GM18499 (cell line): ENCODE measurements at regions not wholly inside any gene's neighbourhood (a gene's known extent, or its start where the extent isn't known, plus 50 kb on each side); places are given as distances from the start of the nearest gene placed in this dataset.
A peak's percentile ranks its signal among the peaks of the same experiment; 100 is the strongest.

Source experiments
- ATAC-seq: cut with Tn5 transposase; IDR thresholded peaks from one replicate; pipeline ENCODE4 v1.9.1; 2021; ENCODE audit warnings: moderate number of reproducible peaks; ENCODE audit not compliant: insufficient read depth, unreplicated experiment

GRCh38 chr9:1794547-1795270 is 220.4 kb upstream of the SMARCA2 start:
- ATAC-seq, result no peak

- no peak for ATAC-seq
Observed at GRCh38 chr9:1804128-1804865, 210.8 kb upstream of the SMARCA2 start.

DNA sequence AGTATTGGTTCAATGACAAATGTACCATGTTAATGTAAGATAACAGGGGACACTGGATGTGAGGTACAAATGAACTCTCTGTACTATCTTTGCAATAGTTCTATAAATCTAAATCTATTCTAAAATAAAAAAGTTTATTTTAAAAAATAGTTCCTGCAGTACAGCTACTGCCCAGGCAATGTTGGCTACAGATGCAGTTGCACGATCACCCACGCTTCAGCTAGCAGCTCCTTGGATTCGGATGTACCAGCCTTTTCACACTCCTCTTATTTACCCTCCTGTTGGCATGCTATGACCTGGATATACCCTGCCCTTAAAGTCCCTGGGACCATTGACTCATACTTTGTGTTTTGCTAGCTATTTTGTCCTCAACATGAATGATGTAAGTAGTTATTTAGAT is 185.4 kb upstream of the SMARCA2 start:
- ATAC-seq, result no peak

DNA sequence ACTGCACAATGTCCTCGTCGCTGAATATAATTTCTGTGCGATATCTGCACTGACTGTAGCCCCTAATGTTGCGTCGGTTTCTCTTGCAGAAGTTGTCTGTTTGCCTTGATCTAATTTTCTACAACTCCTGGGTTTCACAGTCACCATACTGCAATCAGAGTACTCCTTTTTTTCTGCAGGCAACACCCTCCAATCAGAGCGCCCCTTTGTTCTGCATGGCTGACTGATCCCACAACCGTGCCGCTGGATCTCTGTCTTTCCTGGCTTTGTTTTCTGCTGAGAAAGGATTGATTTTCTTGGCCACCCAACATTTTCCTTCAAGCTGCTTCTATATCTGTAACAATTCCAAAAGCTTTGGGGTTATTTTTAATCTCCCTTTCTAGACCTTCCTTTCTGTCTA is 182.2 kb upstream of the SMARCA2 start:
- no peak for ATAC-seq

DNA sequence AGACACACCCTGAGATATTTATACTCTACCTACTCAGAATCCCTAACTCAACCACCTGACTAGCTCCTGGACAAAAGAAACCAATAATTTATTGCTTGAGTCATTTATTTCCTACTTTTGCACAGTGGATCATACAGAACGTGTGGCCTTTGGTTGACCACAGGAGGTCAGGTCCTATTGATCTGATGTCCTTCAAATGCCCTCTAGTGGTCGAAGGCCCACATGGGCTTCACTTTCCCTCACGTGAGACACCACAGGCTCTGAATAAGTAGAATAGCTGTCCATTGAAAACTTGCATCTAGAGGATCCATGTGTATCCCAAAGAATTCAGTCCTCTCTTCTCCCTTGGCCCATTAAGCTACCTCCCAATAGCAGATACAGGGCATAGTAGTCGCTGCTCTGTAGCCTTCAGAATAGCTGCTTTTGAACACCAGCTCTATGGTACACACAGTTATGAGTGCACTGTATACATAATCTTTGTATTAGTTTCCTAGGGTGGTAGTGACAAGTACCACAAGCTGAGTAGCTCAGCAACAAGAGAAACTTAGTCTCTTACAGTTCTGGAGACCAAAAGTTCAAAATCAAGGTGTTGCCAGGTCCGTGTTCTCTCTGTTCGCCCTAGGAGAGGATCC is 177.6 kb upstream of the SMARCA2 start:
- ATAC-seq, result no peak

GRCh38 chr9:1839909-1840308 is 175.2 kb upstream of the SMARCA2 start:
- no peak for ATAC-seq

DNA sequence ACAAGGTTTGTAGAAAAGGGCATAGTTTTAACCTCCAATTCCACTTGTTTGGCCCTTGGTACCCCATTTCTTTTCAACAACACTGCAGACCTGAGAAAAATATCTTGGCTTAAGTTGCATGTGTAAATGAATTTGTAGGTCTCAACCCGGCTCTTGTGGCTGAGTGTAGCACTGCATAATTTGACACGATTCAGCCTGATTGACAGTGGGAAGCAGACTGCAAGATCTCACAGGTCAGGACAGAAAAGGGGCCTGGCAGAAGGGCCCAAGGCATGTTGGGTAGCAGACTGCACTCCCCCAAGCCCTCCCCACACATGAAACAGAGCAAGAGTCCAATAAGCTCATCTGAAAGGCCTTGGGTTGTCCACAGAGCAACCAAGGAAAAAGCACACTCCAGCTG is 169.7 kb upstream of the SMARCA2 start:
- no peak for ATAC-seq

GRCh38 chr9:1855726-1856125 is 159.4 kb upstream of the SMARCA2 start:
- ATAC-seq, result no peak

GRCh38 chr9:1857808-1858207 is 157.3 kb upstream of the SMARCA2 start:
- ATAC-seq, result no peak

GRCh38 chr9:1869843-1870242 is 145.3 kb upstream of the SMARCA2 start:
- peak; percentile 80 for ATAC-seq

- no peak for ATAC-seq
Observed at GRCh38 chr9:1870915-1871314, 144.2 kb upstream of the SMARCA2 start.

- ATAC-seq, result no peak
Observed at GRCh38 chr9:1871626-1872419, 143.3 kb upstream of the SMARCA2 start.

DNA sequence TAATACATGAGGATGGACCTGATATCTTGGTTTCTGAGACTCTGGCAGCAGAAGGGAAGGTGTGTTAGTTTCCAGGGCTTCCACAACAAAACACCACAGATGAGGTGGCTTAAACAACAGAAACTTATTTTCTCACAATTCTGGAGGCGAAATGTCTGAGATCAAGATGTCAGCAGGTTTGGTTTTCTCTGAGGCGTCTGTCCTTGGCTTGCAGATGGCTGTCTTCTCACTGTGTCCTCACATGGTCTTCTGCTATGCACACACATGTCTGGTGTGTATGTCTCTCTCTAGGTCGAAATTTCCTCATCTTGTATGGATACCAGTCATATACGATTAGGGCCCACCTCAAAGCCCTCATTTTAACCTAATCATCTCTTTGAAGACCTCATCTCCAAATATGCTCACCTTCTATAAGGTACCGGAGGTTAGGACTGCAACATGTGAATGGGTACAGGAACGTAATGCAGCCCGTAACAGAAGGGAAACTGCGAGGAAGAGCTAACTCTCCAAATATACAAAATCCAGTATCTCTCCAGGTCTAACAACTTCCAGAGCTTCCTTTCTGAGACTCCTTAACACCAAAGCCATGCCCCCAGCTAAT is 139.8 kb upstream of the SMARCA2 start:
- ATAC-seq, result no peak

- ATAC-seq, result peak; percentile 51
Observed at GRCh38 chr9:1875921-1876448, 139.2 kb upstream of the SMARCA2 start.

DNA sequence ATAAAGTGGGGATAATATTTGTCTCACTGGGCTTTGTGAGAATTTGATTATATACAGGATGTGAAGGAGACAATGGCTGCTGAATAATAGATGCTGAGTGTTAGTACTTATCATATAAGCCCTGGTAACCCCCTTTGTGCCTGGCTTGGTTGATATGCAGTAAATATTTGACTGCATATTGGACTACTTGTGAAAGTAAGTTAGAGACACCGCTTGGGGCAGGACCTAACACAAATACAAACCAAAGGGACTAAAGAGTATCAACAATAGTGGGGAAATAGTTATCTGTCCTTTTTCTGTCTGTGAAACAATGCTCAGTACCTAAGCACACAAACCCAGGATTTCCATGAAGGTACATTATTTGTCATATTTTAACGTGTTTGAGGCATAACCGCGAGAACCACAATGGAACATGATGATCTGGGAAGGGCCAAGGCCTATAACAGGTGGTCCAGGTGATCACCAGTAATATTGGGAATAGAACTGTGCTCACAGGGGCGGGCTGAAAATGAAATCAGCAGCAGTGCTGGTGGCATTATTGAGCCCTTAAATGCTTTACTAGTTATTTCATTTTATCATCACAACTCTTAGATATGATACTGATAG is 138.2 kb upstream of the SMARCA2 start:
- ATAC-seq, result no peak

GRCh38 chr9:1877951-1878350 is 137.2 kb upstream of the SMARCA2 start:
- ATAC-seq, result no peak

GRCh38 chr9:1878811-1879210 is 136.3 kb upstream of the SMARCA2 start:
- no peak for ATAC-seq

DNA sequence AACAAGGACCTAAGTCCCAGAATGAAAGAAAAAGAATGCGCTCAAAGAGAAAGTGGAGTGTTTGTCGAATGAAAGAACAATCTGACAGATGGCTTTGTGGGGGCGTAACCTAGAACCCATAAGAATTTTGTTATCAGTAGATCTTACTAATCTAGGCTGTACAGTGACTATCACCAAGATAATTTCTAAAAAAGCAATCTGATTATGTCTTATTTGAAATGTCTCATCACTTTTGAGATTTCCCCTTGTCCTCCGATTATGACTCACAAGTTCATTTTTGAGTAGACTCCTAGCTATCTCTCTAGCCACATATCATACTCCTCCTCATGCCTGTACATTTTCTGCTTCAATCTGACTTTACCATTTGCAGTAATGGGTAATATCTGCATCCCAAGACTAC is 135.6 kb upstream of the SMARCA2 start:
- peak; percentile 37 for ATAC-seq

- no peak for ATAC-seq
Observed at GRCh38 chr9:1880038-1880565, 135.0 kb upstream of the SMARCA2 start.
